A673 (cell line): ENCODE measurements at regions not wholly inside any gene's neighbourhood (a gene's known extent, or its start where the extent isn't known, plus 50 kb on each side); places are given as distances from the start of the nearest gene placed in this dataset.

Experiments used
- BruUV-seq: library from RNA; stranded (reverse); fragments of 400-500 nt; replicated peaks from 2 replicates; lab custom pipeline; 2021; lab: Mats Ljungman, UMichigan
- CTCF ChIA-PET: fragments of 300-600 bp; sonication (Branson Sonifier 250); formaldehyde crosslinking; loops from one replicate; lab custom pipeline; 2022; ENCODE audit warnings: antibody characterized with exemption; lab: Charles Lee
- POLR2A ChIA-PET: fragments of 300-600 bp; sonication (Branson Sonifier 250); formaldehyde crosslinking; loops from one replicate; lab custom pipeline; 2022; ENCODE audit warnings: antibody characterized with exemption; ENCODE audit not compliant: low non-redundant PET; lab: Charles Lee
- DNase-seq: peaks from one replicate; pipeline ENCODE4 v3.0.0-alpha.2; 2015; ENCODE audit warnings: low spot score
- H3K27ac ChIP-seq: fragments of 200-600 bp; sonication (generic); 2 replicates; pipeline ENCODE4 v1.5.1; 2016; ENCODE audit warnings: mixed run types, low read depth, mild to moderate bottlenecking, mixed read lengths, antibody characterized with exemption, low read length; ENCODE audit not compliant: poor library complexity, severe bottlenecking
- H3K27me3 ChIP-seq: fragments of 200-600 bp; sonication (generic); replicated peaks from 2 replicates; pipeline ENCODE4 v1.6.1; 2017; ENCODE audit warnings: mixed run types, low read depth, mild to moderate bottlenecking, mixed read lengths, antibody characterized with exemption, low read length; ENCODE audit not compliant: insufficient read depth, poor library complexity
- H3K36me3 ChIP-seq: fragments of 200-600 bp; sonication (generic); 2 replicates; pipeline ENCODE4 v1.6.1; 2016; ENCODE audit warnings: mixed run types, mild to moderate bottlenecking, mixed read lengths, antibody characterized with exemption, low read length; ENCODE audit not compliant: insufficient read depth, poor library complexity, severe bottlenecking
- H3K4me1 ChIP-seq: fragments of 200-600 bp; sonication (generic); 2 replicates; pipeline ENCODE4 v1.6.1; 2017; ENCODE audit warnings: mixed run types, mild to moderate bottlenecking, mixed read lengths, antibody characterized with exemption, low read length; ENCODE audit not compliant: insufficient read depth, poor library complexity, severe bottlenecking
- H3K4me3 ChIP-seq: fragments of 200-600 bp; sonication (generic); 2 replicates; pipeline ENCODE4 v1.5.1; 2016; ENCODE audit warnings: low read depth, mixed run types, mild to moderate bottlenecking, mixed read lengths, low read length; ENCODE audit not compliant: poor library complexity, severe bottlenecking
- H3K9me3 ChIP-seq: fragments of 200-600 bp; sonication (generic); 2 replicates; pipeline ENCODE4 v1.6.1; 2016; ENCODE audit warnings: mixed run types, low read depth, mild to moderate bottlenecking, mixed read lengths, antibody characterized with exemption, low read length; ENCODE audit not compliant: poor library complexity, severe bottlenecking
- EZH2 ChIP-seq: fragments of 200-600 bp; sonication (generic); IDR thresholded peaks from 2 replicates; pipeline ENCODE4 v1.6.1; 2017; ENCODE audit warnings: borderline replicate concordance, low read depth, mild to moderate bottlenecking, mixed read lengths, antibody characterized with exemption, low read length; ENCODE audit not compliant: poor library complexity, severe bottlenecking
- intact Hi-C: fragments of 100-400 bp; cut with micrococcal nuclease; formaldehyde crosslinking; loops from one replicate; pipeline ENCODE4 v1.10.0; 2022; ENCODE audit not compliant: unreplicated experiment
- TF ChIP-seq, protein P1 (sequence below): fragments of 300-800, 200-600 bp; sonication (generic); conservative IDR thresholded peaks from 2 replicates; pipeline ENCODE4 v1.5.1; 2017; ENCODE audit warnings: low read depth, mild to moderate bottlenecking, antibody characterized with exemption, low read length, moderate library complexity, mixed read lengths

- H3K4me1 ChIP-seq, result no peaks in the 10 kb centered on the region
- TF ChIP-seq EZH2, result no peak
- TF ChIP-seq, protein P1, sequence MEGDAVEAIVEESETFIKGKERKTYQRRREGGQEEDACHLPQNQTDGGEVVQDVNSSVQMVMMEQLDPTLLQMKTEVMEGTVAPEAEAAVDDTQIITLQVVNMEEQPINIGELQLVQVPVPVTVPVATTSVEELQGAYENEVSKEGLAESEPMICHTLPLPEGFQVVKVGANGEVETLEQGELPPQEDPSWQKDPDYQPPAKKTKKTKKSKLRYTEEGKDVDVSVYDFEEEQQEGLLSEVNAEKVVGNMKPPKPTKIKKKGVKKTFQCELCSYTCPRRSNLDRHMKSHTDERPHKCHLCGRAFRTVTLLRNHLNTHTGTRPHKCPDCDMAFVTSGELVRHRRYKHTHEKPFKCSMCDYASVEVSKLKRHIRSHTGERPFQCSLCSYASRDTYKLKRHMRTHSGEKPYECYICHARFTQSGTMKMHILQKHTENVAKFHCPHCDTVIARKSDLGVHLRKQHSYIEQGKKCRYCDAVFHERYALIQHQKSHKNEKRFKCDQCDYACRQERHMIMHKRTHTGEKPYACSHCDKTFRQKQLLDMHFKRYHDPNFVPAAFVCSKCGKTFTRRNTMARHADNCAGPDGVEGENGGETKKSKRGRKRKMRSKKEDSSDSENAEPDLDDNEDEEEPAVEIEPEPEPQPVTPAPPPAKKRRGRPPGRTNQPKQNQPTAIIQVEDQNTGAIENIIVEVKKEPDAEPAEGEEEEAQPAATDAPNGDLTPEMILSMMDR, result no peak
- CTCF ChIA-PET, result no interaction called here
- no TSS peak for BruUV-seq
- H3K27ac ChIP-seq, result no peak overlapping the region
- H3K9me3 ChIP-seq, result no peaks in the 10 kb centered on the region
- H3K4me3 ChIP-seq, result no peak overlapping the region
- no peaks in the 10 kb centered on the region for H3K27me3 ChIP-seq
- DNase-seq, result no peak
- intact Hi-C loops, result no loop called here
- POLR2A ChIA-PET, result no interaction called here
- H3K36me3 ChIP-seq, result no peaks in the 10 kb centered on the region
Measured at GRCh38 chr10:44028384-44029137, 356.3 kb downstream of the CXCL12 start.

- TF ChIP-seq EZH2, result no peak
- TF ChIP-seq, protein P1, result no peak
- intact Hi-C loops, result no loop called here
- CTCF ChIA-PET, result no interaction called here
- Histone ChIP-seq H3K4me1 (no peaks in the 10 kb centered on the region), H3K27ac (no peak overlapping the region), H3K4me3 (no peak overlapping the region), H3K9me3 (no peaks in the 10 kb centered on the region), H3K36me3 (no peaks in the 10 kb centered on the region), H3K27me3 (no peaks in the 10 kb centered on the region)
- POLR2A ChIA-PET, result no interaction called here
- no TSS peak for BruUV-seq
- DNase-seq, result no peak
Measured at GRCh38 chr10:44024356-44025116, 360.4 kb downstream of the CXCL12 start.

DNA sequence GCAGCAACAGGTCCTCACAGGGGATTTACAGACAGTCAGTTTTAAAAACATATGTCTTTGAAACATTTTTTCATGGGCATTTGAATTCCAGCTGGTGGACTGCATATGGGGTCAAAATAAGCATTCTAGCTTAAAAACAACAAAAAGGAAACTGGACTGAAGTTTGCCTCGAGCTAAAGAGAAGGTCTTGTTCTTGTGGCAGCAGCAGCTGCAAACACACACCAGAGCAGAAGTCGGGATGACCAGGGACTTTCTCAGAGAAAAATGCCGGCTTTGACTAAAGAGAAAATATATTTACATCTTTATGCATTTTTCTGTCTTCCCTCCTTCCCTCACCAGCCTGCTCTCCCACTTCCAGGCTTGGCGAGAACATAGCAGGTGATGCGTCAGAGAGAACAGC is 361.4 kb downstream of the CXCL12 start:
- intact Hi-C loops, result no loop called here
- TF ChIP-seq, protein P1, result no peak
- no peak for TF ChIP-seq EZH2
- H3K9me3 ChIP-seq, result no peaks in the 10 kb centered on the region
- no peaks in the 10 kb centered on the region for H3K4me1 ChIP-seq
- no peak overlapping the region for H3K4me3 ChIP-seq
- H3K36me3 ChIP-seq, result no peaks in the 10 kb centered on the region
- H3K27me3 ChIP-seq, result no peaks in the 10 kb centered on the region
- POLR2A ChIA-PET, result no interaction called here
- no TSS peak for BruUV-seq
- CTCF ChIA-PET, result no interaction called here
- H3K27ac ChIP-seq, result no peak overlapping the region
- no peak for DNase-seq
